Kidney capillary endothelial cell (primary cell): ENCODE measurements at regions not wholly inside any gene's neighbourhood (a gene's known extent, or its start where the extent isn't known, plus 50 kb on each side); places are given as distances from the start of the nearest gene placed in this dataset.
"Not testable (repeated sequence)": the region's sequence is repeated elsewhere in the genome, so short reads cannot be mapped to it uniquely, and the experiment has no call there.

Experiments used
- DNase-seq: peaks from one replicate; pipeline ENCODE4 v3.0.0-alpha.2; 2018; ENCODE audit warnings: low spot score

DNA sequence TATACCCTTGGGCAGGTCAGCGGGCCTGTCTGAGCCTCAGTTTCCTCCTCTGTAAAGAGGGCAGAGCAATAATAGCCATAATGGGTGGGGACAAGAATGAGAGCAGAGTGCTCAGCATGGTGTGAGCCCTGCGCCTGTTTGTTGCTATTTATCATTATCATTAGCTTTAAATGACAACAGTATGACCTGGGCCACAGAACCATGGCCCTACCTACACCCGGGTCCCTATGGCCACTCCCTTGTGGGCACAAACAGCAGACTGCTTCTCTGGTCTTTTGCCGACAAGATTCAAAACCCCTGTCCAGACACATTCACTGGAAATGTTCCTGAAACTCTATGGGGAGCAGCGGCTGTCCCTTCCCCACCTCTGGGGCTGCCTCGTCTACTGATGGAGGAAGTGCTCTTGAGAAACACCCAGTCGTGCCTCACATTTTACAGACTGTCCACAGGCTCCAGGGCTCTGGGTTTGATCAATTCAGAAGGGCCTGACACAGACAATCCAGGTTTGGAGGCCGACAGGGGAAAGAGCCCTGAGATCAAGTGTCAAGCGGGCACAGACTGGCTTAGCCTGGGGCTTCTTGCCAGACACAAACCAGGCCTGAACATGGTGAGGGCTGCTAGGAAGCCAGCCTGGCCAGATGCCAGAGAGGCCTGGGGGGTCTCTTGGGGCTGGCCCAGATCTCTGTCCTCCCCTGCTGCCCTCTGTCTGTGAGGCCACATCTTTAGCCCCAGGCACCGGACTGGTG, 112.5 kb upstream of the CD82 start:
- no peak for DNase-seq

DNA sequence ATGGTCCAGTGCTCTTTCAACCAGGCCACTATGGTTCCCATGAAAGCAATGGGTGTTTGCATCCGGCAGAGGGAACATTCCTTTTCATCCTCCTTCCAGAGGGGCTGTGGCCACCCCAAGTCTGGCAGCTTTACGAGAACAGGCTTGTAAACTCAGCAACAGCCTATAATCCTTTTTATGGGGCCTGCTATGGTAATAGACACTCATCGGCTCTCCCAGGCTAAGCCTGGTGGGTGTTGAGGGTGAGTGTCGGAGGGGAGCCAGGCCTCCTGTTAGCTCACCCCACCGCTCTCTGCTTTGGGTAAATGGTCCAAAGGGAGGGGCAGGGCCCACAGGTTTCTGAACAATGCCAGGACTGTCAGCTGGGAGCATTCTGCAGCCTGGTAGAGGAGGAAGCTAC, 111.6 kb upstream of the CD82 start:
- DNase-seq: no peak

DNA sequence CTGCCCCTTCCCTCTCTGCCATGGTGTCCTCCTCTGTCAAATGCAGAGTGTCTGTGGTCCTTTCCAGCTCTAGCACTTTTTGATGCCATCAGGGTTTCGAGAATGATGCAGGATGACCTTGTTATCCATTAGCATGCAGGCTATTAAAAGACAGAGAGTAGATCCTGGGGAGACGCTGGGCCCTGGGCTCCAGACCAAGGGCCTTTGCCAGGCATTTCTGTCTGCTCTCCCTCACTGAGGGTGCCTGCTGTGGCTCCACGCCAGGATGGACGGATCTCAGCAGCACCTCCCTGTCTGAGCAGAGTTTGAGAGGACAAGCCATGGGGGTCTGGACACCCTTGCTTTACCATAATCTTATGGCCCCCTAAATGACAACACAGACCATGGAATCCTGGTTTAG, 110.8 kb upstream of the CD82 start:
- no peak for DNase-seq

DNA sequence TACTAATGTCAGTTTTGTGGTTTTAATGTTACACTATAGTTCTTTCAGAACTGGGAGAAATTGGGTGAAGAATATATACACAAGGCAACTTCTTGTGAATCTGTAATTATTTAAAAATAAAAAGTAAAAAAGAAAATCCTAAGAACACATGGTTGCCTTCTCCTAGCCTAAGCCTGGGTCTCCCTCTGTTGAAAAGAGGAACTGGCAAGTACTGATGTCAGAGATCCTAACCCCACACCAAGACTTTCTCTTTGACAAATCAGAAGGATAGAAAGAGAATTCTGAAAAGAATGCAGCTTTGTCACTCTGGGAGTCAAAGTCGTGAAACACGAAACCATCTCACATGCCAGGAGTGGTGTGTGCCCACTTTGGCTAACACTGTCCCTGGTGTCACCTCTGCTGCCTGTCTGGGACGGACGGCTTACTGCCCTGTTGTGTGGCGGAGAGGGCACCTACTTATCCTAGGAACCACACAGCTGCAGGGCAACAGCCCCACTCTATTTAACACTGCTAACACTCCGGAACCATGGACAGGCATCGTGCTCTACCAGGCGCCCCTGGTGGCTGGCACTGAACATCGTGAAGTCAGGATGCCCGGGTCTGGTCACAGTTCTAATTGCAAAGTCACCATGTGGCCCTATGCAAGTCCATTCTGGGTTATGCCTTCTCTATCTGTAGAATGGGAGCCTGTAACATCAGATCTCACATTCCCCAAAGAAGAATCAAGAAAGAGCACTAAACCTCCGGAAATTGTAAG, 108.7 kb upstream of the CD82 start:
- DNase-seq: peak; percentile 3

DNA sequence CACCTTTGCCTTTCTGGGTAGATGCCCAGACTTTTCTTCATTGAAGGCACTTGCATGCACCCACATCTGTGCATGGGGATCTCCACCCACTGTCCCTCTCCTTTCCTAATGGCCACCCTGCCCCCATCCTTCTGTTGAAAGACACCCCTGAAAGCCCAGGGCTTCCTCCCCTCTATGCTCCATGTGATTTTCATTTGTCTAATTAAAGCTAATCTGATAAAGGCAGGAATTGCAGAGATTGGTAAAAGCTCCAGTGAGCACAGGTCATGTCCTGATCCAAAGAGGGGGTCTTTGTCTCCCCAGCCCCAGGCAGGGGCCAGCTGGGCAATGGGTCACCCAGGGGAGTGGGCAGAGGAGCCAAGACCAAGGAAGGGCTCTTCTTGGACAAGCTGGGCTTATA, 107.6 kb upstream of the CD82 start:
- no peak for DNase-seq

DNA sequence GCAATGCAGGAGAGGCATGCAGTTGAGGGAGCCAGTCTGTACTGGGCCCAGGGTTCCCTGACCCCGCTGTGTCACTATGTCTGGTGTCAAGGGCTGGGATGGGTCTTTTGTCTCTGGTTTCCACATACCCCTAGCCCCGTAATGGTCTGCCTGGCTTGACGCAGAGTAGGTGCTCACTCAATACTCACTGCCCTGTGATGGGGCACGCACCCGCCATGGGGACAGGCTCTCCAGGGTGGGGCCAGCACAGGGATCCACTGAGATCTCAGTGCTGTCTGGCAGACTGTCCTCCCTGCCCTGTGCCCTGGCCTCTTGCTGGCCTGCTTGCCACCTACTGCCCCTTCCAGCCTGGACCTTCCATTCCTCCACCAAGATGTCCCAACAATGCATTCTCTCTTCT, 101.7 kb upstream of the CD82 start:
- no peak for DNase-seq

DNA sequence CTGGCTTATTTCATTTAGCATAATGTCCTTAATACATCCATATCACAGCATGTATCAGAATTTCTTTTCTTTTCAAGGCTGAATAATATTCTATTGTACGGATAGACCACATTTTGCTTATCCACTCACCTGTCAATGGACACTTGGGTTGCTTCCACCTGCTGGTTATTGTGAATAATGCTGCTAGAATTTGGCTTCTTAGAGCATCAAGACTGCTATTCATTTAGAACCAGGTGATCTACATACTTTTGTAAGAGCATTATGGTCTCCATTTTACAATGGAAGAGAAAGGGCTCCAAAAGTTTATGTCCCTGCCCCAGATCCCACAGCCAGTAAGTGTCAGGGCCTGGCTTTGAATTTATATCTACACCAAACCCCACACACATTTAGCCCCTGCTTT, 100.7 kb upstream of the CD82 start:
- DNase-seq: no peak

DNA sequence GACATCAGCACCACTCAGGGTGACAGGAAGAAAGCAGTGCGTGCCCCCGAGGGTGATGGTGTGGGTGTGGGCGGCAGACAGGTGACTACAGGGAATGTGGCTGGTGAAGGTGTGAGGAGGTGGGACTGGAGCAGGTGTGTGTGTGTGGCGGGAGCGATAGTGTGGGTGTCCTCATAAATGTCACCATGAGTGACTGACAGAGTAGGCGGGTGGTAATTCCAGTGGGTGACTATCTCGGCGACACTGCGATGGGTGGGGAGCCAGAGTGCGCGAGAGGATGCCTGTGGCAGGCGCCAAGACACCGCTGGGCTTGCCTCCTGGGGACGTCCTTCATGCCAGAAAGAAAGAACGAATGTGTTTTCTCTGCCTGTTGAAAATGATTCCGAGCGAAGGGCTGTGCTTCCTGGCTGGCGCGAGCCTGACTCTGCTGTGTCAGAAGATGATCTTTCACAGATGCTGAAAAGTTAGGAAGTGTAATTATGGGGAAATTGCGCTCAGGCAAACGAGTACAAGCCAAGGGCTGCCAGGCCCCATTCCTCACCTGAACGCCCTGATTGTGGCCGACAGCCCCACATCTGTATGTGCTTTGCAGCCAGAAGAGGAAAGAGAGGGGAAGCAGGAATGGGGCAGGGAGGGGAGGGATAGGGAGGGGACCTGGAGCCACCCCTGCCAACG, 98.8 kb upstream of the CD82 start:
- no peak for DNase-seq

DNA sequence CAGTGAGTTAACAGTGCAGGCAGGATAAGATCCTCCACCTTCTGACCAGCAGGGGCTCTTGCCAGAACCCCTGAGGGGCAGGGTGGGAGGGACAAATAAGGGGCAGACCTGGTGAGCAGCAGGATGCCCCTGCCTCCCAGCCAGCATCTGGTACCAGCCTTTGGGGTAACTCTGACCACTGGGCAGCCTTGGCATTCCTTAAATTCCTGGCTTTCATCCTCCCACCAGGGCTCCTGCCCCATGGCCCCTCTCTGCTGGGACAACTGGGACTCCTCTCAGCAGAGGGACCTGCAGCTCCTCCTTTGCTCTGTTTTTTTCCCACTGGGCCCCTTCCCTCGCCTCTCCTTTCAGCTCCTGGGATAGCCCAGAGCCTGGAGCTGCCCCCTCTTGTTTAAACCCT, 98.0 kb upstream of the CD82 start:
- DNase-seq: no peak

DNA sequence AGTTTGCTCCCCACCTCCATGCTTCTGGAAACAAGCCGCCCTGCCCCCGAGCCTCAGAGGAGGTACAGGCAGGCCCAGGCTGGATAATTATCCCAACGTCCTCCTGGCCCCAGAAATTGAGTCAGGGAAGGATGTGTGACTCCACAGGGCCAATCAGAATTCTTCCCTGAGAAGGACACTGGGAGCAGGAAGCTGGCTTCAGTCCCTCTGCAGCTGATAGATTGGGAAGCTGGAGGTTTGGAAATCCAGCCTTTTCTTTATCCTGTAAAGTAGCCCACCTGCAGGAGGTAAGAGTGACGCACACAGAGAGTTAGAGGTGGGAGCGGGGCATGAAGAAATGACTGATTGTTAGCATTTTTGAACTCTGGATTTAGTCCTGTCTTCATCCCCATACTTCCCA, 97.5 kb upstream of the CD82 start:
- DNase-seq: no peak

DNA sequence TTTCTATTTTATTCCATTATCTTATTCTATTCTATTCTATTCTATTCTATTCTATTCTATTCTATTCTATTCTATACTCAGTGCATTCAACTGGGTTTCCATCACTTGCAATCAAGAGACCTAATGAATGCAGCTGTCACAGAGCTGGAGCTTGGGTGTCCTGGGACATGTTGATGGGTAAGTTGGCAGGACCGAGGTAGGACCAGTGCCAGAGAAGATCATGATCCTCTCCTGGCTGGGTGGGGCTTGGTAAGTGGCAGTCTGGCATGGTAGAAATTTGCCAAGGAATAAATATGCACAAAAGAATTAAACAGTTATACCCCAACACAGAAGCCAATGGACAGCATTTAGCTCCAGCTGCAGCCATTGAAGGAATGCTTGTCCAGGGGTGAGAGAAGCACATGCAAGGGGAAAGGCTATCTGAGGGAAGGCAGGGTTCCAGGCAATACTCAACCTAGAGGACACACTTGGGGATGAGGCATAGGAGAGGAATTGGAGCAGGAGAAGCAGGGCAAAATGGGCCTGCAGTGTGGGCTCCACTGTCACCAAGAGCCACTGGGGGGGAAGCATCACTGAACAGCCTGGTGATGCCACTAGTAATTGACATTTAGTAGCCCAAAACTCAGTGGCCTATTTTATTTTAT, 97.0 kb upstream of the CD82 start:
- DNase-seq: no peak

DNA sequence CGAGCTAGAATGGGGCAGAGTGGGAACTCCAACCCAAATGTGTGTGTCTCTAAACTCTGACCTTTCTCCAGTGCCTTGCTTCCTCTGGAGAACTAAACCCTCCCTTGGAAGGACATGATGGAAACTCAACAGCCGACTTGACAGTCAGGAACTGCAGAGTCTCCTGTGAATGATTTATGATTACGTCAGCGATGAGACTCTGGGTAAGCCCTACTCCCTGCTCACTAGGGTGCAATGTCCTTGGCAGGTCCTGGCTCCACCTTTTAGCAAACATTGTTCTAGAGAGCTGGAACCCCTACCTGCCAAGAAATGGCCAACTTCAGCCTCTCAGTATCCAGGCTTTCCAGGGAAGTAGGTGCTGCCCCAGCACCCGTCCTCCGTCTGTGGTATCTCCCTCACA, 96.1 kb upstream of the CD82 start:
- DNase-seq: no peak

DNA sequence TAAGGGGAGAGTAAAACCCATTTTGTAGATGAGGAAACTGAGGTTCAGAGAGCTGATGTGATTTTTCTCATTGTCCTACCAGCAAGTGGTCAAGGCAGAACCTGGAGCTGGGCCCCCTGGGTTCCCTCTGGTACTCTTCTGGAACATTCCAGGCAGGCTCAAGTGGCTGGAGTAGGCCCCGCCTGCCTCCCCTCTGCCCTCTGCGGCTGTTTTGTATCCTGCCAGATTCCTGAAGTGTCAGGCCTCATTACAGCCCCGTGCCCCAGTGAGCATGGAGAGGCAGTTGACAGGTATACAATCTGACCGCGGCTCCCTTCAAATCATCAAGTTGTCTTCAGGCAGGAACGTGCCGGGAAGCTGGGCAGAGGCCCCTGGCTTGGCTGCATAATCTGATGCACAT, 94.6 kb upstream of the CD82 start:
- DNase-seq: no peak

DNA sequence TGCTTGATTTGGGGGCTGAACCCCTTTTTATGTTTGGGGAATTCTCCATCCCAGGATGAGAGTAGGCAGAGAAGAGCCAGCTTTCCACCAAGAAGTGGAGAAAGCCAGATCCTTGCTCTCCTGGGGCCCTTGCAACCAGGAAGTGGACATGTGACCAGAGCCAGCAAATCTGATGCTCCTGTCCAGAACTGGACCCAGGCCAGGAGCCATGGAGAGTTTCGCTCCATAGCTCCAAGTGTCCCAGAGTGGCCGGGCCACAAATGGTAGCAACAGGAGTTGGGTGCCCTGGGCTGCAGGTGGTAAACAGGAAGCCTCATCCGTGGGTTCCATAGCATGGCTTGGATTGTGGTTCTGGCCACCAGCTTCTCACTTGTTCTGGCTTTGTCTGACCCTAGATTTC, 93.9 kb upstream of the CD82 start:
- no peak for DNase-seq

DNA sequence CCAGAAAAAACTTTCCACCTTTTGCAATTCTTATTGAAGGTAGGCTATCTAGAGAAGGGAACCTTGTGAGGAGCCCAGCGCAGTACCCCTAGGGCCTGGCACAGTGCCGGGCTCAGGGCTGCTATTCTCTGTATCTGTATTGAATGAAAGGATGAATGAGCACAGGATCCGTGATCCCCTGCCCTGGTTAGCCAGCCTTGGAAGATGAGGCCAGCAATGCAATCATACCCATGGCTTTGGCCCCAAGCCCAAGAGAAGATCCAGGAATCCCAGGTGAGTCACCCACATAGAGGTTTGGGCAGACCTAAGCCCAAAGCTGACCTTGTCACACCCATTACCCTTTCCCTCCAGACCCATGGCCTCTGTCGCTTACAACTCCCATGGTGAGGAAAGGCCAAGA, 92.5 kb upstream of the CD82 start:
- DNase-seq: no peak

DNA sequence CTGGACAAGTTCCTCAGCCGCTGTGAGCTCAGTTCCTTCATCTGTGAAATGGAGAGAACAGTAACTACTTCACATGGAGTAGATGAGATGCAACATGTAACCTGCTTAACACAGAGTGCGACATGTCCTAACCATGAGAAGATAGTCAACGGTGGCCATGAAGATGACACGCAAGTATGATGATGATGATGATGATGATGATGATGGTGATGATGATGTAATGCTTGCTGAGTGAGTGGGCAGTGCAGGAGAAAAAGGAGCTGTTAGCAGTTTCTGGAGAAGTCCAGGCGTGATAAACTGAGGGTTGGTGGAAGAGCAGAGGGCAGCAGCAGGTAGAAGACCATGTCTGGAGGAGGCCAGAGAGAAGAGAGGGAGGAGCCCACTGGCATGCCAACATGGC, 90.8 kb upstream of the CD82 start:
- no peak for DNase-seq

DNA sequence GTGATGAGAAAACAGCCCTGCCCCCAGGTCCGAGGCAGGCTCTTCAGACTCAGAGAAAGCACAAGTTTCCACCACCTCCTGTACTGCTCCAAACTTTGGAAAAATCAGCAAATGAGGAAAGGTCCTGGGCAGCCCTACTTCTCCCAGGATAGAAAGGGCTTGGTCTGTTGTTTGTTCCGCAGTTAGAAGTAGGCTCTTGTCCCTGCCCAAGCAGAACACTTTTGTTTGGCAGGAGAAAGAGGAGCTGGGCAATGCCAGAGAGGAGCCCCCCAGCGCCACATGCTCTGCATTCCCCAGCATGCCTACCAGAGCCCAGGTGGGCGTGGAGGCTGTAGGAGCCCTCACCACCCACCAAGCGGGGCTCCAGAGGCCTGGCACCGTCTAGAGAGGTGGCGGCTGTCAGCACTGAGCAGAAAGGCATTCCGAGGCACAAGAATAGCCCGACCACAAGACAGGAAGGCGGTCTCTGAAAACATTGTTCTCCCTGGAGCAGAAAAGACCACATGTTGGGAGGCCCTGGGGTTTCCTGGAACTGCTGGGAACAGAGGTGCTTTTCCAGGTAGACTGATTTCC, 90.3 kb upstream of the CD82 start:
- no peak for DNase-seq

DNA sequence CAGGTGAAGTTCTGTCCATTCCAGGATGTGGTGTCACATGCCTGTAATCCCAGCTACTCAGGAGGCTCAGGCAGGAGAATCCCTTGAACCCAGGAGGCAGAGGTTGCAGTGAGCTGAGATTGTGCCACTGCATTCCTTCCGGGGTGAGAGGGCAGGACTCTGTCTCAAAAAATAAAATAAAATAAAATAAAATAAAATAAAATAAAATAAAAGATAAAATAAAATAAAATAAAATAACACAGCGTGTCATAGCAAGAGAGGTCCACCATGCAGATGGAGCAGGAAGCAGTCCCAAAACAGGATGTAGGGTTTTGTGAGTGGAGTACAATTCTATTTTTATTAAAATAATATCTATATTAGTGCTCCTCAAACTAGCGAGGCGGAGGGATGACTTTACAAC, 83.1 kb upstream of the CD82 start:
- DNase-seq: not testable (repeated sequence)

DNA sequence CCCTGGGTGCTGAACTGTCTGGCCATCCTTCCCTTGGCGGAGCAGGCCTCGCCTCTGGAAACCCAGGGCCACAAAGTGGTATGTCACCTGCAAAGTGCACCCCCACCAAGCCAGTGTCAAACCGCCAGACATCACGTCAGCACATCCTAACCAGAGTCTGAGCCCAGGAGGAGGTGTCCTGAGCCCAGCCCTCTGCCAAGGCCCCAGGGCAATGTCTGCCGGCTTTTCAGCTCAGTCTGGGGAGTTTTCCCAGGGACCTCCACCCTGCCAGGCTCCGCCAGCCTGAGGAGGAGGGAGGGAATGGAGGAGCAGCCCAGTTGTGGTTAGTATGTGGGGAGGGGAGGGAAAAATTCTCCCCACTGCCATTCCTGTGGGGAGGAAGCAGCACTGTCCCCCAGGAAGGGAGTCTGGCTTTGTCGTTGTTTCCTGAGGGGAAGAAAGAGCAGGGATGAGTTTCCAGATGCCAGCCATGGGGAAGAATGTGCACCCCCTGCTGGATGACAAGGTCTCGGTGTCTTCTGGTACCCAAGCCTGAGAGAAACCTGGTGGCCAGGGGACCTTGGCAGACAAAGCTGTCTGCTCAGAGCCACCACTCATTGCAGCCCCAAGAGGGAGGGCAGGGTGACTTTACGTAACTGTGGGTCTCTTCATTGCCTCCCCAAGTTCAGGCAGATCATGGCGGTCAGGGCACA, 81.4 kb upstream of the CD82 start:
- DNase-seq: no peak

DNA sequence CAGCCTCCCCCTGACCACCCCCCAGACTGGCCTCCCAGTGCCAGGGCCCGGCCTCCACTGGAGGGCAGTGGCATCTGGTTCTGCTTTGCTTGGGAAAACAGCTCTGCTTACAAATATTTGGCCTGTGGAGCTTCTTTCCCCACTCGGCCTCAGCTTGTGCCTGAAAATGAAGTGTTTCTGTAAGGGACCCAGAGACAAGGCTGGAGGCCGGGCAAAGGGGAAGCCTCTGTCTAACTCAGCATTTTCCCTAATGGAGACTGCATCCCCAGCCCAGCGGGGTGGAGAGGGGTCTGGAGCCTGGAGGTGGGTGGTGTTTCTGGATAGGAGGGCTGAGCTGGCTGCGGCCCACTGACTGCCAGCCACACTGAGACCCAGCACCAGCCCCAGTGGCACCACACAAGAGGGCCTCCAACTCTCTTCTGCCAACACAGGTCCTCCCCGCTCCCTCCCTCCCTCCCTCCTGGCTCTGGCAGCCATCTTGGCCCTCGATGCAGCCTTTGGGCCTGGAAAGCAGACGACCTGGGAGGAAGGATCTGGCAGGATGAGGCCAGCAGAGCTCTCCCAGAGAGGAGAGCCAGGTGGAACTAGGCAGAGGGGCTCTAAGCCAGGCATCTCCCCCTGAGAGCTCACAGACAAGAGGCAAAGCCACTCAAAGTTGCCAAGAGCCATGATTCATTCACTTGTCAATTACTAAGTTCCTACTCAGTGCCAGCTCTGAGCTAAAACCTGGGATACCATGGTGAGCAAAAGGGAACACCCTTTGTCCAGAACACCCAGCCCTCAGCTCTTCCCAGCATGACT, 77.1 kb upstream of the CD82 start:
- no peak for DNase-seq

DNA sequence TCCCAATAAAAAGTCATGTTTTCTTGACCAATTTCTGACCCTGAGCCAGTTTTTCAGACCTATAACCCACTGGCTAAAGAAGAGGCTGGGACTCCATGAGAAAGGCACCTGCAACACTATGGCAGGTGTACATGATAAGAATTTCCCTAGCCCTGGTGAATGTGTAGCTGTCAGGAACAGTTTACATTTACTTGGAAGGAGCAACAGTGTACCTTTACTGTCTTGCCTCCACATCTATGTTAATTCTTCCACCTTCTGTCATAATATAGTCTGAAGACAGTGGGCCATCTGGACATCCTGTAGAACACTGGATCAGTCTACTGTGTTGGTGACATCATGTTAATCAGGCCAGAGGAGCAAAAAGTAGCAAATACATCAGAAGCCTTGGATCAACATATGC, 72.1 kb upstream of the CD82 start:
- no peak for DNase-seq
